Skeletal muscle cell (primary cell): ENCODE measurements at regions not wholly inside any gene's neighbourhood (a gene's known extent, or its start where the extent isn't known, plus 50 kb on each side); places are given as distances from the start of the nearest gene placed in this dataset.

Experiments
- DNase-seq: peaks from one replicate; pipeline ENCODE4 v3.0.0-alpha.2; 2010; ENCODE audit warnings: low read depth
- H3K4me3 ChIP-seq: 2 replicates; pipeline ENCODE4 v1.5.1; 2011; ENCODE audit warnings: low read depth, mild to moderate bottlenecking, control low read depth, low read length, moderate library complexity

DNA sequence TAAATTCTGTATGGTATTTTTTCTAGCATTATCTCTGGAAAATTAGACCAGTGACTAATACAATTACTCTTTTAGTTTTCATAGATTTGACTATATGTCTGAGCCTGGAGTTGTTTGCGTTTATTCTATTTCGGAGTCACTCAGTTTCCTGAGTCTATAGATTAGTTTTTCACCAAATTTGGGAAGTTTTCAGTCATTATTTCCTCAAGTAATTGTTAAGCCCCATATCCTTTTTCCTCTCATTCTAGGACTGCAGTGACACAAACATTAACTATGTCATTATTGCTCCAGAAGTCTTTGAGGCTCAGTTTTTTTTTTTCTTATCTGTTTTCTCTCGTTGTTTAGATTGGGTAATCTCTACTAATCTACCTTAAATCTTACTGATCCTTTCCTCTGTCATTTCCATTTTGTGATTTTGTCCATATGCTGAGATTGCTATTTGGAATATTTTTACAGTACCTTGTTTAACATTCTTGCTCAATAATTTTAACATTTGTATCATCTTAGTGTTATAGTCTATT is 886.2 kb downstream of the LTN1 start:
- DNase-seq = no peak
- H3K4me3 ChIP-seq = no peak overlapping the region

DNA sequence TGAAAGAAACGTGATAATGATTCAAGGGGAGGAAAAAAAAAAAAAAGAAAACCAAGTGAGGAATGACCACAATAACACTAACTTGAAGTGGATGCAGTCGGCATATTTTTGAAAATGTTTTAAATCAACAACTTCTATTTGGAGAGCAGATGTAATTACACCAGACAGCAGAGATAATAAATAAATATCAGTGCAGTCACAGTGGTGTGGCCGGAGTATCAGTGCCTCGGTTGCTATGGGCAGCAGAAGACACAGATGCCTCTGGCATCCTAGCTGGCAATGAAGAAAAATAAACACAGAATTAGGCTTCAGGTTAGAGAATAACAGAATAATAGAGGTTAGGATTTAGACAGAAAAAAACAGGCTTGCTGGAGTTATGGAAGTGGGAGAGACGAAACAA is 888.3 kb downstream of the LTN1 start:
- DNase-seq = no peak
- H3K4me3 ChIP-seq = no peak overlapping the region

DNA sequence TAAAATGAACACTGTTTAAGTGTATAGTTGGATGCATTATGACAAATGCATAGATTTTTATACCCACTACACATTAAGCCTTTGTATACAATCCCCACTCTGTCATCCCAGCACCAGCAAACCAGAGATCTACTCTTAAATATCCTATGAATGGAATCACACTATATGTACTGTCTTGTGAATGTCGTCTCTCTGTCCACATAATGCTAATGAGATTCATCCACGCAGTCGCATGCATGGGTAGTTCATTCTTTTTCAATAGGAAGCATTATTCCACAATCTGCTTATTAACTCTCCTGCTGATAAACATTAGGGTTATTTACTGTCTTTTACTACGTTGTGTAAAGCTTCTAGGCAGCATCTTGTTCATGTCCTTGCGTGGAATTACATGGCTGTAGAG is 892.3 kb downstream of the LTN1 start:
- no peak overlapping the region for H3K4me3 ChIP-seq
- no peak for DNase-seq

DNA sequence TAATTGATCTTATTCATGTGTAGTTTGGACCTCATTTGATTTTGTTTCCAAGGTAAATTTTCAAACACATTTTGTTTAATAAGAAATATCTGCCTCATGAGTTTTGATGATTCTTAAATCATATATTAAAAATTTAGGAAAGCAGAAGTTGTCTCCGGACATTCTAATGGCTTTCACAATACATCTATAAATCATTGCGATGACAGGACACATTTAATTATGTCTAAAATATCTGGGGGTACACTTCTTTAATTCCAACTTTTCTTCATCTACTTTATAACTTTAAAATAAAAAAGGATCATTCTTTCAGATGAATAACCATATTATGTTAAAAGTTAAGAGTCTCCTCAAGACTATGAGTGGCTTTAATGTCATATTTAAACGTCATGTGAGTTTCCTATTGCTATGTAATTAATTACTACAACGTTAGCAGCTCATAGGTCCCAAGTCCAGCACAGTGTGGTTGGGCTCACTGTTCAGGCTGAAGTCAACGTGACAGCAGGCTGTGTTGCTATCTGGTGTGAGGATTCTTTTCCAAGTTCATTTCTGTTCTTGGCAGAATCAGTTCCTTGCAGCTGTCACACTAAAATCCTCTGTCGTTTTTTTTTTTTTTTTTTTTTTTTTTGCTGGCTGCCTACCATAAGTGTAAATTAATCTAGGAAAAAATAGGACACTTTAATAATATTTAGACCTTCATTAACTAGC is 893.5 kb downstream of the LTN1 start:
- H3K4me3 ChIP-seq = no peak overlapping the region
- peak; percentile 11 for DNase-seq

DNA sequence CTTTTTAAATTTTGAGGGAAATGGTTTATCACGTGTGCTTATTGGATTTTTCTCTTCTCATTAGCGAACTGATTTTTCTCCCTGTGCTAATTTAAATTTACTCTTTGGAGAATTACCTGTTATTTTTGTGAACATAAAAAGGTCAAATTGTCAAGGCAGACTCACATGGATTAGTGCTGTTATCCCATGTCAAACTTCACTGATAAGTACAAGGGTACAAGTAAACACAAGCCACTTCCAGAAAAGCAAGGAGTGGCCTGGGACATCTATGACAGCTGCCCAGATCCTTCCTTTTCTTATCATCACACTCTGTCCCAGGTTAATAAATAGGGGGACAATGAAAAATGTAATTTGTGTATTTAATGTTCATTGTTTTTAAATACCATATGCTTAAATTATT is 901.2 kb downstream of the LTN1 start:
- DNase-seq = no peak

DNA sequence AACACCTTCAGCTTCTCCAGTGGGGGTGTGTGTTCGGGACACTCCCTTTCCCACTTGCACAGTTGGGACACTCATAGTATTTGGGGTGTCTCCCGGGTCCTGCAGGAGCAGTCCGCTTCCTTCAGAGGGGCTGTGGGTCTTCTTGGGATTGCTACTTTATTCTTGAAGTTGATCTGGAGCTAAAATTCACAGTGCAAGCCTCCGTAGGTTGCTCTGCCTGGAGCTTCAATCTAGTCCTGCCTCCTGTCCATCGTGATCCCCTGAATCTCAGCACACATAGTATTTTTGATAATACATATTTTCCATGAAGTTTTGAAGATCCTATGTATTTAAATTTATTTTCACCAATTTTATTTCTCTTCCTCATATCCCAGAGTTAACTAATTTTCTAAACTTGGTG is 902.1 kb downstream of the LTN1 start:
- H3K4me3 ChIP-seq = no peak overlapping the region

More for the DNA sequence above, 901.2 kb downstream of the LTN1 start:
- H3K4me3 ChIP-seq = no peak overlapping the region

DNA sequence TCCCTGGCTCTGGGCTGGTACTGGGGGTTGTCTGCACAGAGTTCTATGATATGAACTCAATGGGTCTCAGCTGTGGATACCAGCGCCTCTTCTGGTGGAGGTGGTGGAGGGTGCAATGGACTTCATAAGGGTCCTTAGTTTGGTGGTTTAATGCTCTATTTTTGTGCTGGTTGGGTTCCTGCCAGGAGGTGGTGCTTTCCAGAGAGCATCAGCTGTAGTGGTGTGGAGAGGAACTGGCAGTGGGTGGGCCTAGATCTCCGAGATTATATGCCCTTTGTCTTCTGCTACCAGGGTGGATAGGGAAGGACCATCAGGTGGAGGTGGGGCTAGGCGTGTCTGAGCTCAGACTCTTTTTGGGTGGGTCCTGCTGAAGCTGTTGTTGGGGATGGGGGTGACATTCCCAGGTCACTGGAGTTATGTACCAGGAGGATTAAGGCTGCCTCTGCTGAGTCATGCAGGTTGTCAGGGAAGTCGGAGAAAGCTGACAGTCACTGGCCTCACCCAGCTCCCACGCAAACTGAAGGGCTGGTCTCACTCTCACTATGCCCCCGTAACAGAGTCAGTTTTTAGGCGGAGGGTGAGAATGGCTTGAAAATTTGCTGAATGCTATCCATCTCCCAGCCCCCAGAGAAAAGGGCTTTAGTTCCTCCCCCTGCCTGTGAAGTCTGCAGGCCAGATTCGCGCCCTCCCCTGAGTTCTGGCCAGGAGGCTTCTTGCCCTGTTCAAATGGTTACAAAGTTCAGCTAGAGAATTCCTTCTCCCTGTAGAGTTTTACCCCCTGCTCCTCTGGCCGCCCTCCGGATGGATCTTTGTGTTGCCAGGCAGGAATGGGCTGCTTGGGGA is 902.9 kb downstream of the LTN1 start:
- H3K4me3 ChIP-seq = no peak overlapping the region
- DNase-seq = no peak

More for the DNA sequence above, 902.1 kb downstream of the LTN1 start:
- DNase-seq = no peak

DNA sequence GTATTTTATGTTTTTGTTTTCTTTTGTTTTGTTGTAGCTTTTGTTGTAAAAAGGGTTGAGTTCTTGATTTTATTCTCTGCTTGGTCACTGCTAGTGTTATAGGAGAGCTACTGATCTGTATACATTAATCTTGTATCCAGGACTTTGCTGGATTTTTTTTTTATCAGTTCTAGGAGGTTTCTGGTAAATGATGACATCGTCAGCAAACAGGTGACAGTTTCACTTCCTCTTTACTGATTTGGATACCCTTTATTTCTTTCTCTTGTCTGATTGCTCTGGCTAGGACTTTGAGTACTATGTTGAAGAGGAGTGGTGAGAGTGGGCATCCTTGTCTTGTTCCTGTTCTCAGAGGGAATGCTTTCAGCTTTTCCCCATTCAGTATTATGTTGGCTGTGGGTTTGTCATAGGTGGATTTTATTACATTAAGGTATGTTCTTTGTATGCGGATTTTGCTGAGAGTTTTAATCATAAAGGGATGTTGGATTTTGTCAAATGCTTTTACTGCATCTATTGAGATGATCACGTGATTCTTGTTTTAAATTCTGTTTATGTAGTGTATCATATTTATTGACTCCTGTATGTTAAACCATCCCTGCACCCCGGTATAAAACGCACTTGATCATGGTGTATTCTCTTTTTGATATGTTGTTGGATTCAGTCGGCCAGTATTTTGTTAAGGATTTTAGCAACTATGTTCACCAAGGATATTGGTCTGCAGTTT is 905.7 kb downstream of the LTN1 start:
- no peak overlapping the region for H3K4me3 ChIP-seq
- no peak for DNase-seq

DNA sequence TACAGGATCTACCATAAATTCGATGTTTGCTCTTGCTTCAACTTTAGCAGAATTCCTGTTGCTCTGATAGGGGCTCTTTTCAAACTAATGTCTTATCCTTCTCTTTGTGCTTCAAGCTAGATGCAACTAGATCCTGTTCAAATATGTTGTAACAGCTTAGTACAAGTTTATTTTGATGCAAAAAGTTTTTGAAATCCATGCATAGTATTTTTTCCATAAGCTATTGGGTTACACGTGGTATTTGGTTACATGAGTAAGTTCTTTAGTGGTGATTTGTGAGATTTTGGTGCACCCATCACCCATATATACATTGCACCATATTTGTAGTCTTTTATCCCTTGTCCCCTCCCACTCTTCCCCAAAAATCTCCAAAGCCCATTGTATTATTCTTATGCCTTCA is 907.7 kb downstream of the LTN1 start:
- no peak for DNase-seq
- H3K4me3 ChIP-seq = no peak overlapping the region

DNA sequence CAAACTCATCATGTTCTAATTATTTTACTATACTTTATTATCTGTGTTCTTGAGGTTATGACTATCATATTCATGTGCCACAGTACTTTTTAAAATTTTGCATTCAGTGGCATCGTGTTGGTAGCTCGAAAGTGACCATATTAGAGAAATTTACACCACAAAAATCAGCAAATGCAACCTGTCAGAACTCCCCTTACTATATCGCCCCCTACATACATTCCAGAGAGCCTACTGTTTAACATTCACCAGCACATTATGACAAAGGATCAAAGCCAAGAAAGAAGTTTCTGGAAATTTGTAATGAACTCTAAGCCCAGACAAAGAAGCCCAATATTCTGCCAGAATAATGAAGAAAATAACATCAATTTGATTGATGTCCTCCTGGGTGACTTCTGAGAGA is 909.3 kb downstream of the LTN1 start:
- no peak for DNase-seq
- no peak overlapping the region for H3K4me3 ChIP-seq

DNA sequence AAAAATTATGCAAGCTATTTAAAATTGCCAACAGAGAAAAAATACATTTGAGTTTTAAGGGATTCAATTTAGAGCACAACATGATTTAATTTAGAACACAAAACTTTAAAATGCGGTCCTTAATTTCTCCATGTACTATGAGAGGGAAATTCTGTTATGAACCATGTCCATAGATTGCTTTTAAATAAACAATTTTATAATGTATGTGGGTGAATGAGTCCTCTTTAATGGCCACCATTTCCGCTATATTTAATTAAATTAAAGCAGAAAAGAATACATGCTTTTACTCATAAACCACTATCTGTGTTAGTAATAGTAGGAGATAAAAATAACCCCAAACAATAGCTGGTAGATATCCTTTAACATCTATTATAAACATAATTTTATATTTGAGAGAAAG is 914.6 kb downstream of the LTN1 start:
- no peak overlapping the region for H3K4me3 ChIP-seq
- no peak for DNase-seq

DNA sequence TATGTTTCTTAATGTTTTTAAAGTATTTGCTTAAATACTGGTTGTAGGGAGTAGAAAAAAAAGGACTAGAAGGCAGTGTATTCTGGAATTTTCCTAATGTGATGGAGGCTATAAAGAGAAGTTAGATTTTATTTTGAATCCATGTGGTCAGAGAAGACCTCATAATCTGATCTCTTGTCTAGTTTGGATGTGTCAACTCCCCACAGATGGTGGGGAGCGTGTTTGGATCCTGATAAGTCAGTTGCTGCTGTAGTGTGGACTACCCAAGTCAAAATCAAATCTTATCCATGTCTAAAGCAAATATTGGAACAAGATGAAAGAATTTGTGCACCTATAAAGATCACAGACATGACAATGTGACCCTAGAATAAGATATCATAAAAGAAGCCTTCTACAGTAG is 918.0 kb downstream of the LTN1 start:
- H3K4me3 ChIP-seq = no peak overlapping the region
- no peak for DNase-seq

DNA sequence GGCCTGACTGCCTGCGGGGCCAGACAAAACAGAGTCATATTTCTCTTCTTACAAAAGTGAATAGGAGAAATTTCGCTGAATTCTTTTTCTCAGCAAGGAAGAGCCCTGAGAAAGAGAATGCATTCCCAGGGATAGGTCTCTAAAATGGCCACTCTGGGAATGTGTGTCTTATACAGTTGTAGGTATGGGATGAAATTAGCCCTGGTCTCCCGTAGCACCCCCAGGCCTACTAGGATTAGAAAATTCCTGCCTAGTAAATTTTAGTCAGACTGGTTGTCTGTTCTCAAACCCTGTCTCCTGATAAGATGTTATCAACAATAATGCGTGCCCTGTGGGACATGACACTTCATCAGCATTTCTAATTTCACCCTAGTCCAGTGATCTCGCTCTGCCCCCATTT is 920.1 kb downstream of the LTN1 start:
- no peak overlapping the region for H3K4me3 ChIP-seq
- DNase-seq = no peak

DNA sequence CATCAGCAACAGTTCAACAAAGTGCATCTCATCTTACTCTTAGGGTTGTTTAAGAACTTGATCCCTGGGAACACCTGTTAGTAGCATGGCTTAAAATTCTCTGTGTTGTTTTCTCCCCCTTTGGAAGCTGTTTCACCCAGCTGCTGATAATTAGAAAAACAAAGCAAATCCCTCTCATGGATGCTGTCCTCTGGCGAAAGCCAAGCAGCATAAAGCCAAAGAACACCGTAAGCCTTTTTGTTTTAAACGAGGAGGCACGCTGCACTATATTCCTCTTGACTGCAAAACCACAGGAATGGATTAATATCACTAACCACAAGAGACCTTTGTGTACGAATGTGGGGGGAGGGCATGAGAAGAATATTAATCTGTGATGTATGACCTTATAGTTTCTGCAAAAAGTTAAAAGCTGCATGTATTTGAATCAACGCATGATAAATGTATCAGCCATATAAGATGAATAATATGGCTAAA is 923.2 kb downstream of the LTN1 start:
- DNase-seq = peak; percentile 55
- no peak overlapping the region for H3K4me3 ChIP-seq

DNA sequence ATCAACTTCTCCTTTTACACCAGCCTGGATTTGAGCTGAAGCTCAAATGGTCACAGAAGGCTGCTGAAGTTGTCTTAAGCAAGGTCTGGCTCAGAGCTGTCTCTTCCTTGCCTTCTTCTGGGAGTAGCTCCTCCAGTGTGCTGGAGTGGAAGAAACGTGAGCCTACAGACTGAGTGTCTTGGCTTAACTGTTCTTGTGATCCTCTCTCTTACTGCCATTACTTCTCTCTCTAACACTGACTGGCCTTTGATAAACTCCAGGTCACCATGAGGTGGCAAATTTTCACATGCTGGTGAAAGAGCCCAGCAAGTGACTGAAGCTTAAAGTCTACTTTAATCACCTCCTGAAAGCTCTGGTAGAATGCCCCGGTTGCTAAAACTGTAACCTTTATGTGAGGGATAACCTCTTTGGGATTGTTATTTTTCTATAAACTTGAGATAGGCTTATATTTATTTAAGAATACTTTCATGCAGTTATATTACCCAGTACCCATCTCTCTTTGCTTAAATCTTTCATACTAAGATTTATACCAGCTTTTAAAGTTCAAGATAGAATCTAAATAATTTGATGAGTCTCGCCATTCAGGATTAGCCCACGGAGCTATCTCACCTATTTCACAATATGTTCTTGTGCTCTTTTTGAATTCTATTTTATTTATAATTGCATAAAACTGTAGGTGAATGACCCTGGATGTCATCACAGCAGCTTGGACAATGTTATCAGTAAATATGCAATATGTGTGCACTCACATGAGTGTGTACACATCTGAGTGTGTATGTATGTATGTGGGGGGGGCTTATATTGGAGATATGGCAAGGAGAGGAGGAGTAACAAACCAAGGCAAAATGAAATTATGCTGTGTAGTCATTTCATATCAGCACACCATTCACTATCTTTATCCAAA is 924.0 kb downstream of the LTN1 start:
- DNase-seq = no peak
- H3K4me3 ChIP-seq = no peak overlapping the region

DNA sequence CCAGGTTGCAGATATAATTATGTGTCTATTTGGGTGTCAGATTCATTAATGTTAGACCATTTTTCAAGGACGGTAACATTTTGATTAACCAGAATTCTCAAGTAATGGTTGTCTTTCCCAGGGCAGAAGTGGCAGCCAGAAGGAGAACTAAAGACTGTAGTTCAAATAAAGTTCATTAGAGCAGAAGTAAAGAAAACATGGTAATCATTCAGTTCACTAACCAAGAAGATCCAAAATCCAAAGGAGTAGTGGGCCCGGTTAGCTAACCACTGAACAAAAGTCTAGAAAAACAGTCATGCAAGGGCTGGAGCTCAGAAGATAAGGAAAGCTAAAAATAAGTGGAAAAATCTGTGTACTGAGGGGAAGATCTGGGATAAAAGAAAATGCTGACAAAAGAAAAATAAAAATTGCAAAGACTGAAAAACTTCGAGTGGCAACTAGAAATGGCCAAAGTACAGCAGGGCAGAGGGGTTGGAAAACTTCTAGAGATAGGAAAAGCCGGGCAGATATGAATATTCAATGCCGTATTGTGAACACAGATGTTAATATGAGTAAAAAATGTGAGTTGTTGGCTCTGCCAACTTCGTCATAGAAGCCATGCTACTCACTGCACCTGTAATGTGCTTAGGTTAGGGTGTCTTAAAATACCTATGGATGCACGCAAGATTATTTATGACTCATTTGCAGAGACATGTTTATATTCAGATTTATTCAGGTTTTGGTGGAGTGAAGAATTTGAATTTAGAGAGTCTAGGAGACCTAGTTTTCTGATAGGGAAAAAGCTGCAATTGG is 925.9 kb downstream of the LTN1 start:
- no peak overlapping the region for H3K4me3 ChIP-seq

DNA sequence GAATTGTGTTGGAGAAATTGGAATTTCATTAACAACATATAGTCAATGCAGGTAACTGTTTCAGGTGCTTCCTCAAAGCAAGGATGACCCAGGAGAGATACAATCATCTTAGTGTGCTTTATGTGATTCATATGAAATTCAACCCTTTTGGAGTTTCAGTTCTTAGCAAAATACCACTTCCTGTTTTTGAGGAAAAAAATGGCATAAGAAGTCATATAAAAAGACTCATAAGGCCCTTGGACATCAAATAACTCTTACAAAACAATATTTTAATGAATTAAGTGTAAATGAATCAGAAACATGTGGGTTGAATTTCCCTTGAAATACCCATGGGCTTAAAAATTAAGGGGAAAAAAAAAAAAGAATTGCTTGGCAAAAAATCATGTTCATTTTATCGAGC is 926.6 kb downstream of the LTN1 start:
- DNase-seq = no peak
- H3K4me3 ChIP-seq = no peak overlapping the region

More for the DNA sequence above, 925.9 kb downstream of the LTN1 start:
- no peak for DNase-seq
